HG02588 (cell line): ENCODE measurements at regions not wholly inside any gene's neighbourhood (a gene's known extent, or its start where the extent isn't known, plus 50 kb on each side); places are given as distances from the start of the nearest gene placed in this dataset.
"Not testable (repeated sequence)": the region's sequence is repeated elsewhere in the genome, so short reads cannot be mapped to it uniquely, and the experiment has no call there.

Source experiments
- ATAC-seq: cut with Tn5 transposase; IDR thresholded peaks from one replicate; pipeline ENCODE4 v1.9.1; 2021; ENCODE audit warnings: mild to moderate bottlenecking, moderate library complexity; ENCODE audit not compliant: unreplicated experiment

DNA sequence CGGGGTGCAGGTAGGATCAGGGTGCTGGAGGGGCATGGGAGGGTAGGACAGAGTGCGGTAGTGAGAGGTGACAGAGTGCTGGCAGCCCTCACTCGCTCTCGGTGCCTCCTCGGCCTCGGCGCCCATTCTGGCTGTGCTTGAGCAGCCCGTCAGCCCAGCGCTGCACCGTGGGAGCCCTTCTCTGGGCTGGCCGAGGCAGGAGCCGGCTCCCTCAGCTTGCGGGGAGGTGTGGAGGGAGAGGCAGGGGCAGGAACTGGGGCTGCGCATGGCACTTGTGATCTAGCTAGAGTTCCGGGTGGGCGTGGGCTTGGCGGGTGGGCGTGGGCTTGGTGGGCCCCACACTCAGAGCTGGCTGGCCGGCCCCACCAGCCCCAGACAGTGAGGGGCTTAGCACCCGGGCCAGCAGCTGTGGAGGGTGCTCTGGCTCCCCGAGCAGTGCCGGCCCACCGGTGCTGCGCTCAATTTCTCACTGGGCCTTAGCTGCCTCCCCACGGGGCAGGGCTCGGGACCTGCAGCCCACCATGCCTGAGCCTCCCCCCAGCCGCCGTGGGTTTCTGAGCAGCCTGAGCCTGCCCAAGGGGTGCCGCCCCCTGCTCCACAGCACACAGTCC, 112.8 kb upstream of the DUSP22 start:
- no peak for ATAC-seq

DNA sequence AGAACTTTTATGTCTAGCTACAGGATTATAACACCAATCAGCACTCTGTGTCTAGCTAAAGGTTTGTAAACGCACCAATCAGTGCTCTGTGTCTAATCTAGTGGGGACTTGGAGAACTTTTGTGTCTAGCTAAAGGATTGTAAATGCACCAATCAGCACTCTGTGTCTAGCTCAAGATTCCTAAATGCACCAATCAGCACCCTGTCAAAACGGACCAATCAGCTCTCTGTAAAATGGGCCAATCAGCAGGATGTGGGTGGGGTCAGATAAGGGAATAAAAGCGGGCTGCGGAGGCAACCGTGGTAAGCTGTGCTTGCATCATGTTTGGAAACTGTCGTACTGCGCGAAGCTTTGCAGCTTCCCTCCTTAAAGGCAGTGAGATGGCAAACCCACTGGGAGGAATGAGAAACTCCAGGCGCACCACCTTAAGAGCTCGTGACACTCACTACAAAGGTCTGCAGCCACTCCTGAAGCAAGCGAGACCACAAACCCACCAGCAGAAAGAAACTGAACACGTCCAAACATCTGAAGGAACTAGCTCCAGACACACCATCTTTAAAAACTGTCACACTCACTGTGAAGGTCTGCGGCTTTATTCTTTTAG, 112.1 kb upstream of the DUSP22 start:
- ATAC-seq = not testable (repeated sequence)

DNA sequence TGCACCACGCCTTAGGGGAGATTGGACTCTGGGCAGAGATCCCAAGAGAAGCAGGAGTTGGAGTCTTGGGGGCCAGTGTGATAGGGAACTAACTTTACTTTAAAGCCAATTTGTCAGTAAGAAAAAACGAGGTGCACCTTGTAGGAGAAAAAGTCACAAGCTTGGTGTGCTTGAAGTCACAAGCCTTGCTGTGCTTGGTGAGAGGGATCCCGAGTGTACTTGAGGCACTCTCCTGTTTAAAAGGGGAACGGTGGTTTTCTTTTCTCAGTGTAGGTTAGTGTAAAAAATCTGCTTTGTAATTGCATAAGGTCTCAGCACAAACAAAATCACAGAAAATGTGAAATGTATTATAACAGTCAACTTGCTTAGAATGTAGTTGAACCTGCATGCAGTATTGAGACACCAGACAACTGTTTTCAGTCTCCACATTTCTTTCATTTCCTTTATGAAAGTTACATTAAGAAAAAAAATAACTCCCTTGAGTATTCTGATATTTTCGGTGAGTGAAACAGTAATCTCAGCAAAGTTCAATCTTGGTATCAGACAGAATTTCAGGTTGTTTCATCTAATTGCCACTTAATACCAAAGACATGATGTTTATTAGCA, 111.1 kb upstream of the DUSP22 start:
- ATAC-seq = no peak

DNA sequence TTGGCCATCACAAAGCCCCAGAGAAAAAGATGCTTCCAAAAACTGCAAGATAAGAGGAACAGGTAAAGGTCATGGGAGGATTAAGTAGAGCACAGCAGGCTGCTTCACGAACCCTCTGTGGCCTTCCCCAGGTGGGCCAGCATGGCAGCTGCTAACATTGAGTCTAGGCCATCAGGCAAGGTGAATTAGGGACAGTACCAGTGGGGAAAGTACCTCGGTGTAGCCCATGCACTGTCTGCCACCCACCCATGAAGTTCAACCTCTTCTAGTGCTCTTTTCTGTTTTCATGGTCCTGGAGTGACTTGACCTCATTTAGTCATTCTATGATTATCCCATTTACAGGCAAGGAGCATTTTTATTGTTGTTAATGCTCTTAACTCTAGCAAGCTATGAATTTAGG, 108.6 kb upstream of the DUSP22 start:
- no peak for ATAC-seq

DNA sequence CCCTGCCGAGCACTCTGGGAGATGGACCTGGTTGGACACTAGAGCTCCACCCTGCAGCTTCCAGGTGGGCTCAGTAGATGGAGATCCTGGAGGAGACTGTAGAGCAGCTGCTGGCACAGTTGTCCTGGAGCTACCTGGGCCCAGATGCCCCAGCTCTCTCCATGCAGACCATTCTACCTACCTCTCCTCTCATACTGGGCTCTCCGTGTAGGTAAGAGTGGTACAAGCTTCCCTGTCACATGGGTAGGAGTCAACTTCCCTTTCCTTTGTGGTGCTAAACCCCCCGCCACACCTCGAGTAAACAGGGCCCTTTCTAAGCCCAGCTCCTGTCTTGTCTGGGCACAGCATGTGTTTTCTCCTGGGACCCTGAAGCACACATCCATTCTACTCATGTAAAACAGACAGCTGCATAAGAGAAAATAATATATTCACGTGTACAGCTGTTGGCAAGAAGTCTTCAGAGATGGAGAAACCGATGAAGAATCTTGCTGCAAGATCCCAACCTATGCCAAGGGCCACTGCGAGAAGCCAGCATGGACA, 108.1 kb upstream of the DUSP22 start:
- no peak for ATAC-seq

DNA sequence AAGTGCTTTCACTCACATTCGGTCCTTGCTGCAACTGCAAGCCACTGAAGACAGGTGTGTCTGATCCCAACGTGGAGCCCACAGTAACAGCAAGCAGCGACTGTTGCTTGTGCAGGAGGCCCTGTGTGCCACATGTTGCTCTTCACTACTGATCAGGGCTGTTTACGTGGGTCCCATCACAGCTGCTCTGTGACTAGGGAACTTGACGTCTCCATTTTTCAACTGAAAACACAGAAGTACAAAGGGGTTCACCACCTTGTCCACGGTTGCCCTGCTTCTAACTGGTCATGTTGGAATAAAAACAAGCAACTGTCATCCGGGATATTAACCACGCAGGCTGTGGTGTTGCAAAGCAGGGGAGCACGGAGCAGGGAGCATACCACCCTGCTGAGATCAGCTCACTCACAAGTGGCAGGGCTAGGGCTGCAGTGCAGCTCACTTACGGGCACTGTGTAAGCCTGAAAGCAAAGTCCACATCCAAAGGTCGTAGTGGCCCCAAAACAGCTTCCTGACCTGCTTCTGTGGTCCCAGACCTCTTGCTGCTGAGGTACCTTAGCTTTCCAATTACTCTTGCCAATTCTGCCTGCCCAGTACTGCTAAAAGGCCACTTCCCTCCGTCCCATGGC, 105.8 kb upstream of the DUSP22 start:
- ATAC-seq = no peak

DNA sequence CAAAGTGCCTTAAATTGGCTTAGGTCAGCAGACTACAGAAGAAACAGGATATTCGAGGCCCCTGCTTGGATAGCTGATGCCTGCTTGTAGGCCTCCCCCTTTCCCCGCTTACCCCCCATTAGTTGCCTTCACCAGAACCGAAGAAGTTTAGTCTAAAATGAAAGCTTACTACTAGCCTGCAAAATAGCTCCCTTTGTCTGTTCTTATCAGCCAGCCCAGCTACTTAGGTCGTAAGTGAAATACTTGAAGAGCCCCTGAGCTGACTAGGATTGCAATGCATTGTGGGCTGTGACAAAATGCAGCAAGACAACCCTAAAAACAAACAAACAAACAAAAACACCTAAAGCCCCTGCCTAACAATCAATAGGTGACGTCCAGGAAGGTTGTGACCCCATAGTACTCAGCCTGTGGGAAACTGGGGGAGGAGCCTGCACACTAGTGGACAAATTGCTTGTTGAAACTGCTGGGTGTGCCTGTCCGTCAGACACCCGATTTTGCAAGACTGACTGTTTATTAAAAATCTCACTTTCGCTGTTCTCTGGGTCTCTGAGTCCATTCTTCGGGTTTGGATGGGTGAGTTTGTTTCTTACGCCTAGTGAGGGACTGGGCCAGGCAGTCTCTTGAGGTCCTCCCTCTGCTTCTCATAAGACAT, 105.0 kb upstream of the DUSP22 start:
- no peak for ATAC-seq

DNA sequence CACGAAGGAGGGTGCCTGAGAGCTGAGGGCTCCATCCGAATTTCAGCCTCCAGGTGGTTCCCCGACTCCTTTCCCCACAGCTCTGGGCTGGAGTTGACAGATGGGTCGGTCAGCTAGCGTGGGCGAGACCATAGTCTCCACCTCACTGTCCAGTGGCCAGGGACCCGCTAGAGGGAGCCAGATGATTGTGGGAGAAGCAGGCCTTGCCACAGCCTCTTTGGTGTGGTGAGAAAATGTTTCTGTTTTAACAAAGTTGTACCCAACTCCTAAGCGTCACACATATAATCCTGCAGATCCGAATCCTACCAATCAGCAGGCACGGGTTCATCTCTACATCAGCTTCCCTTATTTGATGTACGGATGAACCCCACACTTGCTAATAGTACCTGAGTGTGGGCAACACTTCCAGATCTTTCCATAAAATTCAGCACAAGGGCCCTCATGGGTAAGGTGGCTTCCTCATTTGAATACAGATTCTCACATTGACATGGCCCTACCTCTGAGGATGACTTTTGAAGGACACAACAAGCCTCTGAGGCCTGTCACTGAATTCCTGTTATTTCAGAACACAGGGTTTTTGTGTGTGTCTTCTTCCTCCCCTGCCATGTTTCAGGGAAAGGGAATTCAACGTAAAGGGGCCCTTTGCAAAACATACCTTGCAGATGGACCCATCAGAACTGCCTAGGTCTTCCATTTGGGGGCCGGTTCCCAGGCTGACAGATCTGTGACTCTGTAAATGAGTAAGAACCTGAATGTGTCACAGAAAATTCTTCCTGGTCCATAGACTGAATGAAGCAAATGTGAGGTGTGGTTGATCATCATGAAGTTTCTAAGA, 103.2 kb upstream of the DUSP22 start:
- ATAC-seq = peak; percentile 59

DNA sequence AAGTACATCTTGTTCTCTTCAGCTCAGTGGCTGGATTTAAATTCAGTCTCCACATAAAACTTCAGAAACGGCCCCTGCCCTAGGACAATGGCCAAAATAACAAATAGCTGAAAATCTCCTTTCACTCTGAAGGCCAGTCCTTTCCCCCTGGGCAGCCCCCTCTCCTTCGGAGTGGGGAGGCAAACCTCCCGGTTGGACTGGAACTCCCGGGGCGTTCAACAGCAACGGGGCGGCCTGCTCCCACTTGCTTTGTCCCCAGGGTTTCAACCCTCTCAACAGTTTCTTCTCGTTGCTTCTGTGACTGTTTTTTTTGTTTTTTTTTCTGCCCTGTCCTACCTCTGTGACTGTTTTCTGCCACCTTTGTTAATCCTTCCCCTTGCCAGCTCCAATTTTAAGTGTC, 102.6 kb upstream of the DUSP22 start:
- peak; percentile 3 for ATAC-seq

DNA sequence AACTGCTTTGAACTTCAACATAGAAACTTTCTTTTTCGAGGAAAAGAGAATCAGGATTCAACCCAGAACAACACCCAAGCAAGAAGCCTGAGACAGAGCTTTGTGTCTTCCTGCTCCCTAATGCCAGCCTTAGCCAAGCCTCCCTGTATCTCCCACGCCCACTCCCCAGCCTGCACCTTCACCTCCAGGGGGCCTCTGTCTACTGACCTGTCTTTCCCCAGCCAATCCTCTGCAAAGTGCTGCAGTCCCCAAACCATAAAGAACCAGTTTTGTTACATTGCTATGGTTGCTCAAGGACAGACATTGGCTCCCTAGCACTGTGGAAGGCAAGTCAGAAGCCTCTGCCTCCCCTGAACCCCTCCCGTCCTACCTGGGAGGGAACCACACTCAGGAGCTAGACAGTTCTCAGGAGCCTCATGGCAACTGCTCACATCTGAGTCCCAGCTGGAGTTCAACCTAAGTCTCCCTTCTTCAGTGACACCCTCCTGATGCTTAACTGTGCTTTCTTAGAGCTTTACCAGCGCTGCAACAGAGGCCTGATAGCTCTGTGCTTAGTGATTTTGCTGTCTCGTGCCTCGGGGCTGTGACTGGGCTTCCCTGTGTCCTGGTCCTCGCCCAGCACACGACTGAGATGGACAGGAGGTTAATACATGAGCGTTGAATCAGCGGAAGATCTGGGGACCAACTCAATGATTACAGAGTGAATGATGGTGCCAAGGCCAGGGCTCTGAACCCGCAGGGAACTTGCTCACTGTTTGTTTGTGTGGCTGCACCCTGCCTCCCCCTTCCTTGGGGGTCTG, 101.5 kb upstream of the DUSP22 start:
- ATAC-seq = no peak

DNA sequence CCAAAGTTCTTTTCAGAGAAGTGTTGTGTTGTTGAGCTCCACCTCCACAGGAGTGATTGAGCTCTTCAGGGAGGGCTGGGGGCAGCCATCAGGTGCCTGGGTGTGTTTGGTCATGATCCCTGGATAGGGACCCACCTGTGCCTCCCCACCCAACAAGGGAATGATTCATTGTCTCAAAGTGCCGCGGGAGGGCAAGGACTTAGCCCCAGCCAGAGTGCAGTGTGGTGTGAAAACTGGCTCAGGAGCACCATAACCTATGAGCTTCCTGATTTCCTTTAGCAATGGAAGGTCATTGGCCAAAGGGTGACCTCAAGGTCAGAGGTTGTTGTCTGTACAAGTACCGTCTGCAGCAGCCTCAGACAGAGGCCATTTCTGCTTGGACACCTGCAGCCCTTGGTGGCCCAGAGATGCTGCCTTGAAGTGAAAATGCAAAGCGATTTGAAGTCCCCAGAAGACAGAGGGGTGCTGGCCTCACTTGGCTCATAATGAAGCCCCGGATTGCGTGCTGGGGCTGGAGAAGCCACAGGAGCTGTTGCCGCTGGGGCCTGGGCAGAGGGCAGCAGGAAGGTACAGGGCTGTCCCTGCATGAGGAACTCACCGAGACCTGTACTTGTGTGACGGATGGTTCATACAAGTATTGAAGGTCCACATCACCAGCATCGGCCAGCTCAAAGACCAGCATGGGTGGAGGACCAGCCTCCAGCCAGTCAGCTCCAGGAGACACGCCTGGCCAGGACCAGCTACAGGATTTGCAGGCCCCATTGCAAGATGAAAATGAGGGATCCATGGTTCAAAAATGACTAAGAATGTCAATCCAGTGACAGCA, 100.6 kb upstream of the DUSP22 start:
- no peak for ATAC-seq

DNA sequence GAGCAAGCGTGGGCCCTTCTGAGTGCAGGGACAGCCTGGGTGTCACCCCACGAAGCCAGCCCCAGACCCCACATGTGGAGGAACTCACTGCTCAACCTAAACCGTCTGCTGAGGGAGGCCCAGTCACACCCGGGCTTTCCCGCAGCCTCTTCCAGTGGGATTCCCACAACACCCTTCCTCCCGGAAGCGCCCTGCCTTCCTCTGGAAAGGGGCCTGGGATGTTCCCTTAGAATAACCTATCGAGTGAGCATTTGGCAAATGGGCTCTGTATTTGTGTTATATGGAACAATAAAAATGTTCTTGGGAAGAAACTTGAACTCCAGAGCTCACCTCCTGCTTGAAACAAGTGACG, 100.0 kb upstream of the DUSP22 start:
- no peak for ATAC-seq

DNA sequence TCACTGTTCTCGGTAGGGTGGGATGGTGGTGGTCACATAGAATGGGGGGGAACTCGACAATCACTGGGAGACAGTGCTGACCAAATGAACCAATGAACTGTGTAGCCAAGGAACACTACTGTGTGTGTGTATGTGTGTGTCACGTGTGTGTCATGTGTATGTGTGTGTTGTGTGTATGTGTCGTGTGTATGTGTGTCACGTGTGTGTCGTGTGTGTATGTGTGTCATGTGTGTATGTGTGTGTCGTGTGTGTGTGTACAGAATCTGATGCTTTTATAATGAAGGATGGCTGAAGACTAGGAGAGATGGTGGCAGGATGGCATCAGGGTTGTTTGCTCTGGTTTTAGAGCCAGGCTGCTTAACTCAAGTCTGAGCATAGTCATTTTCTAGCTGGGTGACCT, 99.1 kb upstream of the DUSP22 start:
- ATAC-seq = no peak

DNA sequence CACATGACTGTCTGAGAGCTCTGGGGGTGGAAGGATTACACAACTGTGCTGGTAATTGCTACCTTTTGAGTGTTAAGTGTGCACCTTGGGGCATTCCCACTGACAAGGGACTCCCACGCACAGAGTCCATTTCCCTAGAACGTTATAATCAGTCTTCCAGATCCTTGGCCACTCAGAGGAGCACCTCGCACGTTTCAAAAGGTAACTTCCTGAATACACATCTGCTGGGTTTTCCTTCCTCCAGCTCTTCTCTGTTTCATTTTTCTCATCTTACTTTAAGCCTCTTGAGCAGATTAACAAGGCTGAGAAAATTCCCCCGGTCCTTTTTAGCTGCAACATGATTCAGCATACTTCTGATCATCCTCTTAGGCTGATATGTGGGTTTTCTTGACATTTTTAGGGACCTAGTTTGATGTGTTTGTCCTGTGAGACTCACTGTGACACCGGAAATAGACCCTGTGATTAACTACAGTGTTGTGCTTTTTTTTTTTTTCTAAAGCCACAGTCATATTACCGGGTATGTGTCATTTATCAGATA, 98.4 kb upstream of the DUSP22 start:
- no peak for ATAC-seq

DNA sequence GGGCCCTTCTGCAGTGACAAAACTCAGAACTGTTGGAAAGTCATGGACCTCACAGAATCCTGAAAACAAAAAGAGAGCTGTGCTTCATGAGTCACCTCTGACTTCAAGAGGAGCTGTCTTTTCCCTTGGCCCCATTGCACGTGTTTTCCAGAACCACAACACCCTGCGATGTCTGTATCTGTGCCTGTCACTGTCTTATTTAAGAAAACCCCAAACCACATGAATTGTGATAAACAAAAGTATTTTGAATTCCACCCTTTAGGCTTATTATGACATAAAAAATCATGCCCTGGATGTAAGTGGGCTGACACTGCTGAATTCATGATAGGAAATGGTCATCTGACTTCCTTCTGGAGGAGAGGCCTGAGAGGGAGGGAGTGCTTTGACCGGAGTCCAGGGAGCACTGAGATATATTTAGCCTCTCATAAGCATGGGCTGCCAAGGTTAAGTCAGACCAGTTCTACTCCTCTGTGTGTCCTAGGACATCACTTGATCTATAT, 96.4 kb upstream of the DUSP22 start:
- no peak for ATAC-seq

DNA sequence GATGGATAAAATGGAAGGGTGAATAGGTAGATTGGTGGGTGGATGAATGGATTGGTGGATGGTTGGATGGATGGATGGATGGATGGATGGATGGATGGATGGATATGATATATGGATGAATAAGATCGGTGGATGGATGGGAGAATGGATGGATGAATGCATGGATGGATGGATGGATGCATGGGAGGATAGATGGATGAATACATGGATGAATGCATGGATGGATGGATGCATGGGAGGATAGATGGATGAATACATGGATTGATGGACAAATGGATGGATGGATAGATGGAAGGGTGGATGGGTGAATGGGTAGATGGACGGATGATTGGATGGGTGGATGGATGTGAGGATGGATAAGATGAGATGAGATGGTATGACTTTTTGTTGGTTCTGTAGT, 95.7 kb upstream of the DUSP22 start:
- no peak for ATAC-seq

DNA sequence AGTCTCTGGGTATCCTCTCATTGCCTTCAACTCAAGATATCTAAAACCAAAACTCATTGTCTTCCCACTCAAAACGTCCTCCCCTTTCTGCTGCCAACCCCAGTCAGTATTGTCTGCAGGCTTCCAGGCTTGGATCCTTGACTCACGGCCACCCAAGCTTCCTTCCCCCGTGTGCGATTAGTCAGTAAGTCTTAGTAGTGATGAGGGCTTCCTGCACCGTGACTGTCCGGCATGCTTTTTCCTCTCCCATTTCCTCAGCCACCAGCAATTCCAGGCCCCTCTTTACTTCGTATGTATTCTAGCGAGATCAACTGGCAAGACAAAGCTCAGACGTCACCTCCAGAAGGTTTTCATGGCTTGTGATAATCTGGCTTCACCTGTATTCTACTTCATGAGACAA, 88.6 kb upstream of the DUSP22 start:
- no peak for ATAC-seq

DNA sequence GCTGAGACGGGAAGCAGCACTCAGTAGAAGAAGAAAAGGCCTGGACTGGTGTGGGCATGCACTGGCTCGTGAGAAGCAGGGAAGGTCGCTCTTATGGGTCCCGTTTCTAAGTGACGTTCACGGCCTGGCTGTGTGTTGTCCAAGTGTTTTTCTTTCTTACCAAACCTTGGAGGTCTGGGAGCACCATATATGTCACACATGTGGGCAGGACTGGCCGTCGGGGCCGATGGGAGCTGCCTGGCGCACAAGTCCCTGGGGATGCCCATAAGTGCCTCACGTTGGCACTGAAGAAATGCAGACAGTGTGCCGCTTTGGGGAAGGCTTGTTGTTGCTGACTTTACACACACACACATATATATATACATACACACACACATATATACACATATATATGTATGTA, 86.0 kb upstream of the DUSP22 start:
- no peak for ATAC-seq

DNA sequence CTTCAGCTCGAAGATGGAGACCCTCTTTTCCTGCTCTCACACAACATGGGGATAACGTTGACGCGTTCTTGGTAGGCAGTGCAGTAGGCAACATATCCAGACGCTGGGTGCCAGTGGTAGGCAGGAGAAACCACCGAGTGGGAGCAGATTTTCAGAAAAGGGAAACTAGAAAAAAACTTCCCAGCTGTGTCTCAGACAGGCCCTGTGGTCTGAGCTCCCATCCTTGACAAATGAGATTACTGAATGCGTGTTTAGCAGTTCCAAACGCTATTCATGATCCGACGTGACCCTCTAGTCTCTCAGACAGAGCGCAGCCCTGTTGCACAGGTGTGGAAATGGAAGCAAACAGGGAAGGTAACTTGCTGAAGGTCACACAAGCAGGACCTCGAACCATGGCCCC, 83.9 kb upstream of the DUSP22 start:
- no peak for ATAC-seq
